GM23338 (cell line): ENCODE measurements at regions not wholly inside any gene's neighbourhood (a gene's known extent, or its start where the extent isn't known, plus 50 kb on each side); places are given as distances from the start of the nearest gene placed in this dataset.

Experiments used
- ATAC-seq: fragments of 200-7000 bp; cut with Tn5 transposase; 3 replicates; pipeline ENCODE4 v1.9.1; 2020
- DNase-seq: peaks from one replicate; pipeline ENCODE4 v3.0.0-alpha.2; 2015; ENCODE audit warnings: low spot score
- H2AFZ ChIP-seq: fragments of 200-600 bp; sonication (generic); 2 replicates; pipeline ENCODE4 v1.8.0; 2016; ENCODE audit warnings: antibody characterized with exemption, mild to moderate bottlenecking, moderate library complexity
- H3F3A ChIP-seq: fragments of 200-600 bp; sonication (generic); replicated peaks from 2 replicates; pipeline ENCODE4 v1.8.0; 2017; ENCODE audit warnings: antibody characterized with exemption, mixed run types, low read depth
- H3K27ac ChIP-seq: fragments of 200-600 bp; sonication (generic); 2 replicates; pipeline ENCODE4 v1.6.1; 2016; ENCODE audit warnings: low read depth
- H3K27me3 ChIP-seq: fragments of 200-600 bp; sonication (generic); 2 replicates; pipeline ENCODE4 v1.8.0; 2016; ENCODE audit warnings: mild to moderate bottlenecking, mixed run types, moderate library complexity; ENCODE audit not compliant: insufficient read depth
- H3K36me3 ChIP-seq: fragments of 200-600 bp; sonication (generic); 2 replicates; pipeline ENCODE4 v1.8.0; 2016; ENCODE audit warnings: mild to moderate bottlenecking; ENCODE audit not compliant: insufficient read depth
- H3K4me1 ChIP-seq: fragments of 200-600 bp; sonication (generic); 2 replicates; pipeline ENCODE4 v1.8.0; 2016; ENCODE audit warnings: mild to moderate bottlenecking, moderate library complexity; ENCODE audit not compliant: insufficient read depth
- H3K4me2 ChIP-seq: fragments of 200-600 bp; sonication (generic); 2 replicates; pipeline ENCODE4 v1.7.1; 2017; ENCODE audit warnings: mixed run types
- H3K4me3 ChIP-seq: fragments of 200-600 bp; sonication (generic); 2 replicates; pipeline ENCODE4 v1.6.1; 2016; ENCODE audit warnings: mixed run types
- H3K79me2 ChIP-seq: fragments of 200-600 bp; sonication (generic); replicated peaks from 2 replicates; pipeline ENCODE4 v1.8.0; 2017; ENCODE audit warnings: mild to moderate bottlenecking; ENCODE audit not compliant: insufficient read depth
- H3K9me2 ChIP-seq: fragments of 200-600 bp; sonication (generic); 2 replicates; pipeline ENCODE4 v1.8.0; 2017; ENCODE audit not compliant: insufficient read depth
- H4K20me1 ChIP-seq: fragments of 200-600 bp; sonication (generic); replicated peaks from 2 replicates; pipeline ENCODE4 v1.8.0; 2017; ENCODE audit warnings: mild to moderate bottlenecking; ENCODE audit not compliant: insufficient read depth
- H3K27ac Mint-ChIP-seq: 2 replicates; pipeline ENCODE4 v1.8.0; 2020; ENCODE audit warnings: inconsistent platforms, mild to moderate bottlenecking, moderate library complexity, mixed read lengths
- H3K27me3 Mint-ChIP-seq: 3 replicates; pipeline ENCODE4 v1.8.0; 2022; ENCODE audit warnings: low read depth, mild to moderate bottlenecking, moderate library complexity, mixed read lengths, inconsistent platforms; ENCODE audit not compliant: insufficient read depth, poor library complexity
- H3K36me3 Mint-ChIP-seq: 3 replicates; pipeline ENCODE4 v1.8.0; 2021; ENCODE audit warnings: low read depth, mild to moderate bottlenecking, inconsistent platforms, moderate library complexity, mixed read lengths
- H3K4me1 Mint-ChIP-seq: 3 replicates; pipeline ENCODE4 v1.8.0; 2020; ENCODE audit warnings: mild to moderate bottlenecking, inconsistent platforms, mixed read lengths
- H3K4me3 Mint-ChIP-seq: 3 replicates; pipeline ENCODE4 v1.8.0; 2021; ENCODE audit warnings: moderate library complexity, mild to moderate bottlenecking, inconsistent platforms, mixed read lengths
- H3K9me3 Mint-ChIP-seq: 3 replicates; pipeline ENCODE4 v1.8.0; 2020; ENCODE audit warnings: moderate library complexity, mild to moderate bottlenecking, inconsistent platforms, mixed read lengths
- CREB1 ChIP-seq: fragments of 250-450 bp; sonication (Bioruptor Pico); IDR thresholded peaks from 2 replicates; pipeline ENCODE4 v1.5.0; 2020; ENCODE audit warnings: low read depth, mild to moderate bottlenecking, moderate library complexity
- EZH2 ChIP-seq: fragments of 200-600 bp; sonication (generic); IDR thresholded peaks from one replicate; pipeline ENCODE4 v1.8.0; 2017; ENCODE audit warnings: antibody characterized with exemption, mild to moderate bottlenecking, low read depth; ENCODE audit not compliant: unreplicated experiment
- EZH2phosphoT487 ChIP-seq: fragments of 200-600 bp; sonication (generic); IDR thresholded peaks from one replicate; pipeline ENCODE4 v1.8.1; 2018; ENCODE audit warnings: antibody characterized with exemption; ENCODE audit not compliant: unreplicated experiment
- JUNB ChIP-seq: IDR thresholded peaks from one replicate; pipeline ENCODE4 v1.6.1; 2016; ENCODE audit warnings: antibody characterized with exemption; ENCODE audit not compliant: unreplicated experiment
- NANOG ChIP-seq: IDR thresholded peaks from 2 replicates; pipeline ENCODE4 v1.6.1; 2016; ENCODE audit warnings: antibody characterized with exemption, borderline replicate concordance
- POLR2AphosphoS5 ChIP-seq: IDR thresholded peaks from 2 replicates; pipeline ENCODE4 v1.6.1; 2016; ENCODE audit warnings: antibody characterized with exemption, low read depth
- STAT1 ChIP-seq: IDR thresholded peaks from one replicate; pipeline ENCODE4 v1.6.1; 2016; ENCODE audit warnings: antibody characterized with exemption; ENCODE audit not compliant: unreplicated experiment
- ZNF114 ChIP-seq: fragments of 250-450 bp; sonication (Bioruptor Pico); IDR thresholded peaks from 2 replicates; pipeline ENCODE4 v1.5.0; 2020; ENCODE audit warnings: mild to moderate bottlenecking, moderate library complexity
- ZNF331 ChIP-seq: fragments of 250-450 bp; sonication (Bioruptor Pico); IDR thresholded peaks from 2 replicates; pipeline ENCODE4 v1.5.0; 2020; ENCODE audit warnings: low read depth, mild to moderate bottlenecking, moderate library complexity
- TF ChIP-seq, protein P1 (sequence below), 2 experiments: fragments of 200-600 bp in 1 of 2; sonication (generic) in 1 of 2; conservative IDR thresholded peaks; 2 replicates each; pipeline versions ENCODE4 v1.5.1 to v1.6.1; 2016 to 2017; ENCODE audit warnings: antibody characterized with exemption in 2 of 2, low read depth in 2 of 2, mild to moderate bottlenecking in 2 of 2, moderate library complexity in 1 of 2
- TF ChIP-seq, protein P2 (sequence below): IDR thresholded peaks from 2 replicates; pipeline ENCODE4 v1.6.1; 2016; ENCODE audit warnings: antibody characterized with exemption
- TF ChIP-seq, protein P3 (sequence below): IDR thresholded peaks from one replicate; pipeline ENCODE4 v1.6.1; 2018; ENCODE audit warnings: antibody characterized with exemption; ENCODE audit not compliant: unreplicated experiment

DNA sequence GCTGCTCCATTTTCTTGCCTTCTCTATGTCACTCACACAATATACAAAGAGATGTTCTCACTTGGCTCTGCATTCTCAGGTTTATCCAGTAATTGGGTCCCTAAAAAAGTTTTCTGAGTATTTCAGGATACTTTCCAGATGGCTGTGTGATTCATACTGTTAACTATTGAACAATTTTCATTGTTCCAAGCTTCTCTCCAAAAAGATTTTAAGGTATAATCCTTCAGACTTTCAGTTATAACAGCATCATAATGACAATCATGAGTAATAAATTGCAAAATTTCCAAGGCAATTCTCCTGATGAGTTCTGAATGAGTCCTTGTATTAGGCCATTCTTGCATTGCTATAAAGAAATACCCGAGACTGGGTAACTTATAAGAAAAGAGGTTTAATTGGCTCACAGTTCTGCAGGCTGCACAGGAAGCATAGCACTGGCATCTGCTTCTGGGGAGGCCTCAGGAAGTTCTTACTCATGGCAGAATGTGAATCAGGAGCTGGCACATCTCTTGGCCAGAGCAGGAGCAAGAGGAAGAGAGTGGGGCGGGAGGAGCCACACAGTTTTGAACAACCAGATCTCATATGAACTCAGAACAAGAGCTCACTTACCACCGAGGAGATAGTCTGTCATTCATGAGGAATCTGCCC lies 148.1 kb downstream of the SLC16A9 start:
- no peak overlapping the region for H2AFZ ChIP-seq
- no peaks in the 10 kb centered on the region for H3K36me3 ChIP-seq
- no peaks in the 10 kb centered on the region for H3F3A ChIP-seq
- Mint-ChIP-seq H3K4me3 (no peak overlapping the region), H3K36me3 (no peaks in the 10 kb centered on the region), H3K4me1 (peaks cover 17% of the 10 kb centered on the region), H3K27ac (no peak overlapping the region), H3K9me3 (no peaks in the 10 kb centered on the region), H3K27me3 (peaks cover 4% of the 10 kb centered on the region)
- no peak for TF ChIP-seq ZNF331 (CRISPR knock-in tag)
- no peak for TF ChIP-seq STAT1
- no peak for TF ChIP-seq NANOG
- TF ChIP-seq EZH2 = no peak
- no peak for TF ChIP-seq CREB1 (CRISPR knock-in tag)
- TF ChIP-seq POLR2AphosphoS5 = no peak
- H3K27me3 ChIP-seq = no peaks in the 10 kb centered on the region
- no peaks in the 10 kb centered on the region for H3K79me2 ChIP-seq
- no peak overlapping the region for H3K4me3 ChIP-seq
- no peaks in the 10 kb centered on the region for H4K20me1 ChIP-seq
- ATAC-seq = no peak
- peaks cover 16% of the 10 kb centered on the region for H3K4me1 ChIP-seq
- H3K9me2 ChIP-seq = peaks cover 14% of the 10 kb centered on the region; the same call in 1 of the 2 replicates
- H3K4me2 ChIP-seq = no peak overlapping the region
- no peak overlapping the region for H3K27ac ChIP-seq
- no peak for DNase-seq

- Histone ChIP-seq H3K4me3 (no peak overlapping the region), H3K4me1 (peaks cover 21% of the 10 kb centered on the region), H4K20me1 (no peaks in the 10 kb centered on the region), H3K9me2 (peaks cover 14% of the 10 kb centered on the region; the same call in 1 of the 2 replicates), H3K79me2 (no peaks in the 10 kb centered on the region), H3F3A (no peaks in the 10 kb centered on the region), H3K4me2 (no peak overlapping the region), H3K27me3 (no peaks in the 10 kb centered on the region), H3K27ac (no peak overlapping the region), H2AFZ (no peak overlapping the region), H3K36me3 (no peaks in the 10 kb centered on the region)
- no peak overlapping the region for H3K4me3 Mint-ChIP-seq
- no peak overlapping the region for H3K27ac Mint-ChIP-seq
- no peaks in the 10 kb centered on the region for H3K36me3 Mint-ChIP-seq
- DNase-seq (no peak), ATAC-seq (no peak)
- H3K9me3 Mint-ChIP-seq = no peaks in the 10 kb centered on the region
- peaks cover 2% of the 10 kb centered on the region for H3K27me3 Mint-ChIP-seq
- H3K4me1 Mint-ChIP-seq = peaks cover 17% of the 10 kb centered on the region
- no peak for TF ChIP-seq NANOG
- TF ChIP-seq POLR2AphosphoS5 = no peak
- TF ChIP-seq, protein P1, sequence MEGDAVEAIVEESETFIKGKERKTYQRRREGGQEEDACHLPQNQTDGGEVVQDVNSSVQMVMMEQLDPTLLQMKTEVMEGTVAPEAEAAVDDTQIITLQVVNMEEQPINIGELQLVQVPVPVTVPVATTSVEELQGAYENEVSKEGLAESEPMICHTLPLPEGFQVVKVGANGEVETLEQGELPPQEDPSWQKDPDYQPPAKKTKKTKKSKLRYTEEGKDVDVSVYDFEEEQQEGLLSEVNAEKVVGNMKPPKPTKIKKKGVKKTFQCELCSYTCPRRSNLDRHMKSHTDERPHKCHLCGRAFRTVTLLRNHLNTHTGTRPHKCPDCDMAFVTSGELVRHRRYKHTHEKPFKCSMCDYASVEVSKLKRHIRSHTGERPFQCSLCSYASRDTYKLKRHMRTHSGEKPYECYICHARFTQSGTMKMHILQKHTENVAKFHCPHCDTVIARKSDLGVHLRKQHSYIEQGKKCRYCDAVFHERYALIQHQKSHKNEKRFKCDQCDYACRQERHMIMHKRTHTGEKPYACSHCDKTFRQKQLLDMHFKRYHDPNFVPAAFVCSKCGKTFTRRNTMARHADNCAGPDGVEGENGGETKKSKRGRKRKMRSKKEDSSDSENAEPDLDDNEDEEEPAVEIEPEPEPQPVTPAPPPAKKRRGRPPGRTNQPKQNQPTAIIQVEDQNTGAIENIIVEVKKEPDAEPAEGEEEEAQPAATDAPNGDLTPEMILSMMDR (conservative IDR thresholded peaks at IDR 0.05; ENCODE audit: low read depth in 2 of 2) = no peak
- no peak for TF ChIP-seq STAT1
- TF ChIP-seq, protein P2, sequence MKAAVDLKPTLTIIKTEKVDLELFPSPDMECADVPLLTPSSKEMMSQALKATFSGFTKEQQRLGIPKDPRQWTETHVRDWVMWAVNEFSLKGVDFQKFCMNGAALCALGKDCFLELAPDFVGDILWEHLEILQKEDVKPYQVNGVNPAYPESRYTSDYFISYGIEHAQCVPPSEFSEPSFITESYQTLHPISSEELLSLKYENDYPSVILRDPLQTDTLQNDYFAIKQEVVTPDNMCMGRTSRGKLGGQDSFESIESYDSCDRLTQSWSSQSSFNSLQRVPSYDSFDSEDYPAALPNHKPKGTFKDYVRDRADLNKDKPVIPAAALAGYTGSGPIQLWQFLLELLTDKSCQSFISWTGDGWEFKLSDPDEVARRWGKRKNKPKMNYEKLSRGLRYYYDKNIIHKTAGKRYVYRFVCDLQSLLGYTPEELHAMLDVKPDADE = no peak
- no peak for TF ChIP-seq JUNB
- TF ChIP-seq ZNF331 (CRISPR knock-in tag) = no peak
- TF ChIP-seq ZNF114 (CRISPR knock-in tag) = no peak
- TF ChIP-seq, protein P3, sequence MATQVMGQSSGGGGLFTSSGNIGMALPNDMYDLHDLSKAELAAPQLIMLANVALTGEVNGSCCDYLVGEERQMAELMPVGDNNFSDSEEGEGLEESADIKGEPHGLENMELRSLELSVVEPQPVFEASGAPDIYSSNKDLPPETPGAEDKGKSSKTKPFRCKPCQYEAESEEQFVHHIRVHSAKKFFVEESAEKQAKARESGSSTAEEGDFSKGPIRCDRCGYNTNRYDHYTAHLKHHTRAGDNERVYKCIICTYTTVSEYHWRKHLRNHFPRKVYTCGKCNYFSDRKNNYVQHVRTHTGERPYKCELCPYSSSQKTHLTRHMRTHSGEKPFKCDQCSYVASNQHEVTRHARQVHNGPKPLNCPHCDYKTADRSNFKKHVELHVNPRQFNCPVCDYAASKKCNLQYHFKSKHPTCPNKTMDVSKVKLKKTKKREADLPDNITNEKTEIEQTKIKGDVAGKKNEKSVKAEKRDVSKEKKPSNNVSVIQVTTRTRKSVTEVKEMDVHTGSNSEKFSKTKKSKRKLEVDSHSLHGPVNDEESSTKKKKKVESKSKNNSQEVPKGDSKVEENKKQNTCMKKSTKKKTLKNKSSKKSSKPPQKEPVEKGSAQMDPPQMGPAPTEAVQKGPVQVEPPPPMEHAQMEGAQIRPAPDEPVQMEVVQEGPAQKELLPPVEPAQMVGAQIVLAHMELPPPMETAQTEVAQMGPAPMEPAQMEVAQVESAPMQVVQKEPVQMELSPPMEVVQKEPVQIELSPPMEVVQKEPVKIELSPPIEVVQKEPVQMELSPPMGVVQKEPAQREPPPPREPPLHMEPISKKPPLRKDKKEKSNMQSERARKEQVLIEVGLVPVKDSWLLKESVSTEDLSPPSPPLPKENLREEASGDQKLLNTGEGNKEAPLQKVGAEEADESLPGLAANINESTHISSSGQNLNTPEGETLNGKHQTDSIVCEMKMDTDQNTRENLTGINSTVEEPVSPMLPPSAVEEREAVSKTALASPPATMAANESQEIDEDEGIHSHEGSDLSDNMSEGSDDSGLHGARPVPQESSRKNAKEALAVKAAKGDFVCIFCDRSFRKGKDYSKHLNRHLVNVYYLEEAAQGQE = no peak
- no peak for TF ChIP-seq EZH2phosphoT487
- no peak for TF ChIP-seq EZH2
- no peak for TF ChIP-seq CREB1 (CRISPR knock-in tag)
Measured at GRCh38 chr10:59560990-59561389, 148.7 kb downstream of the SLC16A9 start.
